ENCODE measurements at regions not wholly inside any gene's neighbourhood (a gene's known extent, or its start where the extent isn't known, plus 50 kb on each side); places are given as distances from the start of the nearest gene placed in this dataset.
A peak's percentile ranks its signal among the peaks of the same experiment; 100 is the strongest.

DNA sequence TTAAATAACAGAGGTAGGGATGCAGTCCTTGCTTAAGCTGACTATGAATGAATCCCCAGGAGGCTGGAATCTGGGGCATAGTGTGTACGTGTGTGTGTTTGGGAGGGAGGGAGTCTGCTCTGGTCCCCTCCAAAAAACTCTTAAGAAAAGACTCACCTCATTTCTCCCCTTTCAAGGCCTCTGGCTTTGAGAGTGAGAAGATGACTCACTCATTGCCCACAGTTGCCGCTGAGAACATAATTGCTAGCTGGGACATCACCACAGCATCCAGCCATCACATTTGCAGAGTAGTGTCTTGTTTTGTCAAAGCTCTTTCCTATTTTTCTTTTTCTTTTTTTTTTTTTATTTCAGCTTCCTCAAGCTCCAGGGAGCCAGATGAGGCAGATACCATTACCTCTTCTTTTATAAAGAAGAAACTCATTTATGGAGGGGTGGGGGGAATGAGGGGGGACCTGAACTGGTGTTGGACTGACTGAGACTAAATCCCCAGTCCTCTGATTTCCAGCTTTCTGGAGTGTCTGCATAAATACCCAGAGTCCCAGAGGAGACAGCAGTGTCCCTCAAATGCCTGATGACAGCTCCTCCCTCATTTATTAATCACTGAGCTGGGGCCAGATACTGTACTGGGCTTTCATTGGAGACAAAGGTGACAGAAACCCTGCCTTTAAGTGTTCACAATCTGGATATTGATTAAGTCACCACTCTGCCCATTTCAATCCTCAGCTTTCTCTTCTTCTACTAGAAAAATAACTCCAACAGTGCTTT, 61.9 kb upstream of the LAS1L start:
- Histone ChIP-seq H3K27me3 (no peaks in the 10 kb centered on the region), H3K4me1 (ENCODE audit: control insufficient read depth in 1 of 2, insufficient read depth in 1 of 2, low read depth in 1 of 2, low read length in 1 of 2) (peaks cover 52 to 57% of the 10 kb centered on the region in 2 experiments), H3K9me3 (no peaks in the 10 kb centered on the region), H3K27ac (peak overlapping the region; percentile 80), H3K4me3 (ENCODE audit: low read depth in 1 of 2, low read length in 1 of 2) (peak overlapping the region; percentile 21 to 39), H3K36me3 (no peaks in the 10 kb centered on the region)
- TF ChIP-seq, protein P1, sequence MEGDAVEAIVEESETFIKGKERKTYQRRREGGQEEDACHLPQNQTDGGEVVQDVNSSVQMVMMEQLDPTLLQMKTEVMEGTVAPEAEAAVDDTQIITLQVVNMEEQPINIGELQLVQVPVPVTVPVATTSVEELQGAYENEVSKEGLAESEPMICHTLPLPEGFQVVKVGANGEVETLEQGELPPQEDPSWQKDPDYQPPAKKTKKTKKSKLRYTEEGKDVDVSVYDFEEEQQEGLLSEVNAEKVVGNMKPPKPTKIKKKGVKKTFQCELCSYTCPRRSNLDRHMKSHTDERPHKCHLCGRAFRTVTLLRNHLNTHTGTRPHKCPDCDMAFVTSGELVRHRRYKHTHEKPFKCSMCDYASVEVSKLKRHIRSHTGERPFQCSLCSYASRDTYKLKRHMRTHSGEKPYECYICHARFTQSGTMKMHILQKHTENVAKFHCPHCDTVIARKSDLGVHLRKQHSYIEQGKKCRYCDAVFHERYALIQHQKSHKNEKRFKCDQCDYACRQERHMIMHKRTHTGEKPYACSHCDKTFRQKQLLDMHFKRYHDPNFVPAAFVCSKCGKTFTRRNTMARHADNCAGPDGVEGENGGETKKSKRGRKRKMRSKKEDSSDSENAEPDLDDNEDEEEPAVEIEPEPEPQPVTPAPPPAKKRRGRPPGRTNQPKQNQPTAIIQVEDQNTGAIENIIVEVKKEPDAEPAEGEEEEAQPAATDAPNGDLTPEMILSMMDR (IDR thresholded peaks at IDR 0.05) = no peak

DNA sequence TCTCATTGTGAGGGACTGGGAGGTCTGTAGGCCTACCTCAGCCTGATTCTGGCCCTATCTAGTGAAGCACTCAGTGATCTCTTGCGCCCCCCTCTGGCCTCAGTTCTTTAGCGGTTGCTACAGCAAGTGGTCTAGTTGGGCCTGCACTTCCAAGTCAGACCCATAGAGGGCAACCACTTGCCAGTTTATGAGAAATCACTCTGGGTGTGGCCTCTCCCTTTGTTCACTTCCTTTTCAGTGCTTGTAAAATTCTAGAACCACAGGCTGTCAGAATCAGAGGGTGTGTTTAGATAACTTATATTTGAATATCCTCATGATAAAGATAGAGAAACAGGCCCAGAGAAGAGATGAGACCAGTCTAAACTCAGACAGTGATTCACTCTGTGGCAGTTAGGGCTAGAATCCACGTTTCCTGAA, 60.9 kb upstream of the LAS1L start:
- no peaks in the 10 kb centered on the region for H3K9me3 ChIP-seq
- peaks cover 42 to 48% of the 10 kb centered on the region in 2 experiments for H3K4me1 ChIP-seq (ENCODE audit: control insufficient read depth in 1 of 2, insufficient read depth in 1 of 2, low read depth in 1 of 2, low read length in 1 of 2)
- TF ChIP-seq, protein P1 (IDR thresholded peaks at IDR 0.05) = peak; percentile 96
- H3K27me3 ChIP-seq = no peaks in the 10 kb centered on the region
- no peaks in the 10 kb centered on the region for H3K36me3 ChIP-seq
- H3K27ac ChIP-seq = peak overlapping the region; percentile 80
- peak overlapping the region; percentile 21 to 39 for H3K4me3 ChIP-seq (ENCODE audit: low read depth in 1 of 2, low read length in 1 of 2)

DNA sequence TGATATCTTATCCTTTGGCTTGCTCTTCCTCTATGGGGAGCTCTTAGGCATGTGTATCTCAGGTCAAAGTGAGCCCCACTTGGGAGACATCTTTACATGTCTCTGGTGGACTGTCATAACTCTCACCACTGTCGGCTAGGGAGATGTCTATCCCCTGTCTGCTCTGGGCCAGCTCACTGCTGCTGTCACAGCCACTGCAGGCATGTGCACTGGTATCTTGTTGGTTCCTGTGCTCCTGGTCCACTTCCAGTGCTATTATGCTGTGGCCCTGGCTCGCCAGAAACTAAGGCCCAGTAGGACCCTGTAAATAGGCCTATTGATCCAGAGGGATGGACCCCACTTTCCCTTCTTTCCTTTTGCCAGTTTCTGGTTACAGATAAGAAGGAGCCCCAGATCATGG, 56.6 kb upstream of the LAS1L start:
- Histone ChIP-seq H3K4me3 (ENCODE audit: low read depth in 1 of 2, low read length in 1 of 2) (no peak overlapping the region), H3K9me3 (no peaks in the 10 kb centered on the region), H3K27me3 (no peaks in the 10 kb centered on the region), H3K4me1 (ENCODE audit: control insufficient read depth in 1 of 2, insufficient read depth in 1 of 2, low read depth in 1 of 2, low read length in 1 of 2) (peaks cover 19 to 20% of the 10 kb centered on the region in 2 experiments), H3K36me3 (no peaks in the 10 kb centered on the region), H3K27ac (no peak overlapping the region)
- TF ChIP-seq, protein P1 (IDR thresholded peaks at IDR 0.05) = no peak

DNA sequence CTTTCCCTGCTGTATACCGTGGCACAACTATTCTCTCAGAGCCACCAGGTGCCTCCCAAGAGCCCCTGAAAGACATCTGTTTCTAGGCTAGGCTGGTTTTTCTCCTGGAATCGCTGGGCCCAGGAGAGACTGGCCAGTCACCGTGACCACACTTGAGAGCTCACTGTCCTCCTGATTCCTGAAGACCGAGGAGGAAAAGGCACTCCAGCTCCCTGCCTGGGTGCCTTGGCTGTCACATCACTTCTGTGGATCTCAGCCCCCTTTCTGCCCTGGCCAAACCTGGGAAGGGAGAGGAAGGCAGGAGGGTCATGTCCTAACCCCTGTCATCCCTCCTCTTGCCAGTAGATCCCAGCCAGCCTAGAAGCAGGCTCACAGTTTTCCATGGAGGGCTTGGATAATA, 54.7 kb upstream of the LAS1L start:
- Histone ChIP-seq H3K27me3 (no peaks in the 10 kb centered on the region), H3K4me3 (ENCODE audit: low read depth in 1 of 2, low read length in 1 of 2) (no peak overlapping the region), H3K4me1 (ENCODE audit: control insufficient read depth in 1 of 2, insufficient read depth in 1 of 2, low read depth in 1 of 2, low read length in 1 of 2) (peaks cover 7 to 9% of the 10 kb centered on the region in 2 experiments), H3K27ac (no peak overlapping the region), H3K36me3 (no peaks in the 10 kb centered on the region), H3K9me3 (no peaks in the 10 kb centered on the region)
- TF ChIP-seq, protein P1 (IDR thresholded peaks at IDR 0.05) = no peak

DNA sequence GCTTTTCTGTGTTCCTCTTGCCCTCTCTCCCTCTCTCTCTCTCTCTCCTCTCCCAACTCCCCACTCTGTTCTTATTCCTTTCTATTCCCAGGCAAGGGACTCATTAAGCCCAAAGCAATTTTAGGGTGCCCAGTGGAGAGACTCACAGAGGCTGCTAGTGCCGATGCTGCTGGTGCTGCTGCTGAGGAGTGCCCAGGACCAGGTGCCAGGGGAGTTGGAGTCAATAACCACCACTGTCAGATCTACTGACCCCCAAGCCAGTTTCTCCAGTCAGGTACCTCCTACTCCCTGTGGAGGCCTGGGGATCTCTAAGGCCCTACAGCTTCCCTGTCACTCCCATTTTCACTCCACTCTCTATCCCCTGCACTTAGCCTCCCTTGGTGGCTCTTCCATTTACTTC, 54.2 kb upstream of the LAS1L start:
- Histone ChIP-seq H3K36me3 (no peaks in the 10 kb centered on the region), H3K27me3 (no peaks in the 10 kb centered on the region), H3K4me3 (ENCODE audit: low read depth in 1 of 2, low read length in 1 of 2) (no peak overlapping the region), H3K4me1 (ENCODE audit: control insufficient read depth in 1 of 2, insufficient read depth in 1 of 2, low read depth in 1 of 2, low read length in 1 of 2) (peaks cover 7 to 9% of the 10 kb centered on the region in 2 experiments), H3K27ac (no peak overlapping the region), H3K9me3 (no peaks in the 10 kb centered on the region)
- TF ChIP-seq, protein P1 (IDR thresholded peaks at IDR 0.05) = no peak
